ENCODE measurements at regions not wholly inside any gene's neighbourhood (a gene's known extent, or its start where the extent isn't known, plus 50 kb on each side); places are given as distances from the start of the nearest gene placed in this dataset.

DNA sequence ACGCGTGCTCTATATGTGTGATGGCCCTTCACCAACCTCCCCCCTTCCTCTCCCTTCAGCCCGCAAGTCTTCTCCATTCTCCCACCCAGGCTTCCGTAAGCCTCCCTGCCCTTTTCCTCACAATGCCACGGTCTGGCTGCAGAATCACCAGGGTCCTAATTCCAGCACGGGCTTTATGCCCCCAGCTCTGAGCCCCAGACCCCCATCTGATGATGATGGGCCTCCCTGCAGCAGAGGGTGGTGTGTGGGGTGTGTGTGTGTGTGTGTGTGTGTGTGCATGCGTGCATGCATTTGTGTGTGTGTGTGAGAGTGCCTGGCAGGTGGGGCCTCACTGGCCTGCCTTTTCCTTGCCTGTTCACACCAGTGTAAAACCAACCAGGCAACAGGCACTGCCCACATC is 109.9 kb downstream of the OAT start:
- H3K27me3 Mint-ChIP-seq (ENCODE audit: unreplicated experiment), result no peaks in the 10 kb centered on the region
- no peak overlapping the region for H3K27ac Mint-ChIP-seq (ENCODE audit: unreplicated experiment)
- H3K4me1 Mint-ChIP-seq (ENCODE audit: low read depth, unreplicated experiment), result no peaks in the 10 kb centered on the region
- H3K9me3 Mint-ChIP-seq (ENCODE audit: unreplicated experiment), result no peaks in the 10 kb centered on the region
- H3K36me3 Mint-ChIP-seq (ENCODE audit: unreplicated experiment), result no peaks in the 10 kb centered on the region
- H3K4me3 Mint-ChIP-seq (ENCODE audit: unreplicated experiment), result no peak overlapping the region
- TF ChIP-seq, protein P1, sequence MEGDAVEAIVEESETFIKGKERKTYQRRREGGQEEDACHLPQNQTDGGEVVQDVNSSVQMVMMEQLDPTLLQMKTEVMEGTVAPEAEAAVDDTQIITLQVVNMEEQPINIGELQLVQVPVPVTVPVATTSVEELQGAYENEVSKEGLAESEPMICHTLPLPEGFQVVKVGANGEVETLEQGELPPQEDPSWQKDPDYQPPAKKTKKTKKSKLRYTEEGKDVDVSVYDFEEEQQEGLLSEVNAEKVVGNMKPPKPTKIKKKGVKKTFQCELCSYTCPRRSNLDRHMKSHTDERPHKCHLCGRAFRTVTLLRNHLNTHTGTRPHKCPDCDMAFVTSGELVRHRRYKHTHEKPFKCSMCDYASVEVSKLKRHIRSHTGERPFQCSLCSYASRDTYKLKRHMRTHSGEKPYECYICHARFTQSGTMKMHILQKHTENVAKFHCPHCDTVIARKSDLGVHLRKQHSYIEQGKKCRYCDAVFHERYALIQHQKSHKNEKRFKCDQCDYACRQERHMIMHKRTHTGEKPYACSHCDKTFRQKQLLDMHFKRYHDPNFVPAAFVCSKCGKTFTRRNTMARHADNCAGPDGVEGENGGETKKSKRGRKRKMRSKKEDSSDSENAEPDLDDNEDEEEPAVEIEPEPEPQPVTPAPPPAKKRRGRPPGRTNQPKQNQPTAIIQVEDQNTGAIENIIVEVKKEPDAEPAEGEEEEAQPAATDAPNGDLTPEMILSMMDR (IDR thresholded peaks at IDR 0.05; ENCODE audit: partially characterized antibody, unreplicated experiment), result no peak
- DNase-seq, result no peak

DNA sequence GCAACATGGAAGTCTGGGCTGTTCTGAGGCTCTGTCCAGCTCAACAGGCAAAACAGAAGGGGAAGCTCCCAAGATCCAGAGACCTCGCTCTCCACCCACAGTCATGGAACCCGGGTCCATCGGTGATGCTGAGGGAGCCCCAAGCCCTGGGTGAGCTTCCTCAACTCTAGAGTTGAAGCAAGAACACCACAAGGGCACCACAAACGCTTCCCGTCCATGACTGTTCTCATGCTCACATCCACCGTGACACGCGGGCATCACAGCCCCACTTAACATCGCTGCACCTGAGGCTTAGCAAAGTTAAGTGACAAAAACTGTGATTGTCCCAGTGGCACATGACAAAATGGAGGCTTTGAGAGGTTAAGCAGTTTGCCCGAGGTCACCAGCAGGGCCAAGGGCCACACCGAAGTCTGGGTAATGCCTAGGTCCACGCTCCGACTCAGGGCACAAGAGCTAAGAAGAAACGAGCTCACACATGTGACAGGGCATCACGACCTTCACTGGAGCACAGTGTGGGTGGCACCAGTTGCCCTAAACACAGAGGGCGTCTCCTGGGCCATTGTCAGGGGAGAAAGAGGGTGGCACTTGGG is 110.6 kb downstream of the OAT start:
- no peak for DNase-seq
- H3K4me3 Mint-ChIP-seq (ENCODE audit: unreplicated experiment), result no peak overlapping the region
- no peaks in the 10 kb centered on the region for H3K27me3 Mint-ChIP-seq (ENCODE audit: unreplicated experiment)
- no peaks in the 10 kb centered on the region for H3K4me1 Mint-ChIP-seq (ENCODE audit: low read depth, unreplicated experiment)
- no peak overlapping the region for H3K27ac Mint-ChIP-seq (ENCODE audit: unreplicated experiment)
- TF ChIP-seq, protein P1 (IDR thresholded peaks at IDR 0.05; ENCODE audit: partially characterized antibody, unreplicated experiment), result no peak
- H3K36me3 Mint-ChIP-seq (ENCODE audit: unreplicated experiment), result no peaks in the 10 kb centered on the region
- H3K9me3 Mint-ChIP-seq (ENCODE audit: unreplicated experiment), result no peaks in the 10 kb centered on the region

DNA sequence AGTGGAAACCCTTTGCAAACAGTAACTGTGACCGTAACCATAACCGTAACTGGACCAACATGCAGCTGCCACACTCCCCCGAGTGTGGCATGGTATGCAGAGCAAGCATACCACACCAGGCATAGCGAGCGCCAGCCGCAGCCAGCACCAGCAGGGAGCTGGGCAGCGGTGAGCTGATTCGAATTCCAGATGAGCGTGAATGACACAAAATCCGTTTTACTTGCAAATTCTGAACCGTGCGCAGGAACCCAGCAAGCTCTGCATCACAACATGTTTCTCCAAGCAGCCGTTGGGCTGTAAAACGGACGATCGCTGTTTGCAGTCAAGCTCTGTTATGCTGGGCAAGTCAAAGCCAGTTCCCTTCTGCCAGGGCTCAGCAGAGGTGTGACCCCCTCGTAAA is 111.1 kb downstream of the OAT start:
- TF ChIP-seq, protein P1 (IDR thresholded peaks at IDR 0.05; ENCODE audit: partially characterized antibody, unreplicated experiment), result no peak
- no peak overlapping the region for H3K4me3 Mint-ChIP-seq (ENCODE audit: unreplicated experiment)

DNA sequence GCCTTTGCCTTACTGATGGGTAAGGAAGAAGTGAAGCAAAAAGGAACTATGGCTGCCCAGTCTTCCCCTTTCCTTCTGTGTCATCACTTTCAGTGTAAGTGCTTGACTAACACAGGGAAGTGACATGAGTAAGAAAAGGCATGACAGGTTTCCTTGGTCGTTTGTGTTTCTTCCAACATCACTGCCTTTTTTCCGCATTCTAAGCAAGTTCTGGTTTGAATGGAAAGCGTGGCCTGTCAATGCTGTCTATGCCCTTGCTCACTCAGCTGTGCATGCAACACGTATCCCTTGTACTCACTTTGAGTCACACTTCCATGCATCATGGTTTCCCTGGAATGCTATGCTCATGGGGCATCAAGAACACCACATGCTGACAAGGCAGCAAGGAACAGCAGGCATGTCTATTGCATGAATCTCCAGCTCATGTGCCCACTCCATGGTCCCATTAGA is 111.8 kb downstream of the OAT start:
- no peaks in the 10 kb centered on the region for H3K4me1 Mint-ChIP-seq (ENCODE audit: low read depth, unreplicated experiment)
- no peaks in the 10 kb centered on the region for H3K36me3 Mint-ChIP-seq (ENCODE audit: unreplicated experiment)
- H3K9me3 Mint-ChIP-seq (ENCODE audit: unreplicated experiment), result no peaks in the 10 kb centered on the region
- H3K27me3 Mint-ChIP-seq (ENCODE audit: unreplicated experiment), result no peaks in the 10 kb centered on the region
- no peak for DNase-seq
- no peak overlapping the region for H3K27ac Mint-ChIP-seq (ENCODE audit: unreplicated experiment)
- TF ChIP-seq, protein P1 (IDR thresholded peaks at IDR 0.05; ENCODE audit: partially characterized antibody, unreplicated experiment), result no peak
- H3K4me3 Mint-ChIP-seq (ENCODE audit: unreplicated experiment), result no peak overlapping the region

More for the DNA sequence above, 111.1 kb downstream of the OAT start:
- no peaks in the 10 kb centered on the region for H3K36me3 Mint-ChIP-seq (ENCODE audit: unreplicated experiment)
- DNase-seq, result no peak
- no peaks in the 10 kb centered on the region for H3K4me1 Mint-ChIP-seq (ENCODE audit: low read depth, unreplicated experiment)
- no peak overlapping the region for H3K27ac Mint-ChIP-seq (ENCODE audit: unreplicated experiment)
- no peaks in the 10 kb centered on the region for H3K9me3 Mint-ChIP-seq (ENCODE audit: unreplicated experiment)
- no peaks in the 10 kb centered on the region for H3K27me3 Mint-ChIP-seq (ENCODE audit: unreplicated experiment)

DNA sequence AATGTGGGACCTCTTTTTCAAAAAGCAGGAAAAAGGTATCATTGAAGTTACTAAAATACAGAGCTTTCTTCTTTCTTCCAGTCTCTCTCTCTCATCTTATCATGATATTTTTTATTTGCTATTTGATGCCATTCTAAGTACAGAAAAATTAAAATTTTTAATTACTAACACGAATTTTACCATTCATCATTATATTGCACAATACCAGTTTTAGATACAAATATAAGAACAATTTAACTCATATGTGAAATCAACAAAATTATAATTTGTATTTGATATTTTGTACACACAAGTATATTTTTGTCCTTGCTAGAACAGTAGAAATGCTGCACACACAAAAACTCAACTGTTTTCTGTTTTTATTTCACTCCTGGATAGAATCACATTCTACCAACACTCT is 112.2 kb downstream of the OAT start:
- TF ChIP-seq, protein P1 (IDR thresholded peaks at IDR 0.05; ENCODE audit: partially characterized antibody, unreplicated experiment), result no peak
- DNase-seq, result no peak
- Mint-ChIP-seq H3K4me3 (ENCODE audit: unreplicated experiment) (no peak overlapping the region), H3K27ac (ENCODE audit: unreplicated experiment) (no peak overlapping the region), H3K27me3 (ENCODE audit: unreplicated experiment) (no peaks in the 10 kb centered on the region), H3K36me3 (ENCODE audit: unreplicated experiment) (peaks cover under 1% of the 10 kb centered on the region), H3K9me3 (ENCODE audit: unreplicated experiment) (no peaks in the 10 kb centered on the region), H3K4me1 (ENCODE audit: low read depth, unreplicated experiment) (no peaks in the 10 kb centered on the region)
